ENCODE measurements at regions not wholly inside any gene's neighbourhood (a gene's known extent, or its start where the extent isn't known, plus 50 kb on each side); places are given as distances from the start of the nearest gene placed in this dataset.

DNA sequence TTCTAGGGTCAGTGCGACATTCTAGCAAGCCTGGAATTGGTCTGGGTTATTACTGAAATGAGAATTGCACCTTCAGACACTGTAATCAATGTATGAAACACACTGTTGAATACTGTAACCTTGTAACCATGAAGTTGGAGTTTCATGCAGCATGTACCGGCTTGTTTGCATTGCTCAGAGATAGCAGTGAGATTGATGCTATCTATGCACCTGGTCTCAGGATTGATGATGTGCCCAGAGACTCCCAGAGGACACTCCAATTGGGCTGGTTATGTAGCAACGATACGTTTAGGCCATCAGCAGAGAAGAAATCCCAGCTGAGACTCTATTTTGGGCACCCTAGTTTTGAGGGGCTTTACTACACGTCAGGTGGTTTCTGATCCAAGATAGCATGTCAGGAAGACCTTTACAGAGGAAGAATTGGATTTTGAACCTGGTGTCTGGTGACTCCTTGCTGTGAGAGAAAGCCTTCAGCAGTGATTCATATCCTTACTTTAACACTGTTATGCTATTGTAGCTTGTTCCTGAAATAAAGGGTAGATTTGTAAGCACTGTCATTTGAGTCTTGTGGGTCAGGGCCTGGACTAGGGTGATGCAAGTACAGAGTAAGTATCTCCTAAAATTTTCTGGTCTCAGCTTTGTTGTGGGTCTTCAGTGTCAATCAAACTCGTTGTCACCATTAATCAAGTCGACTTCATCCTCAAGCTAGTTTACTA is 305.1 kb upstream of the GULP1 start:
- no peak overlapping the region for H3K27ac ChIP-seq (ENCODE audit: low read depth in 1 of 2, low read length in 2 of 2)
- no peaks in the 10 kb centered on the region for H3K27me3 ChIP-seq (ENCODE audit: control insufficient read depth in 4 of 4, insufficient read depth in 4 of 4, low read length in 3 of 4)
- H3K36me3 ChIP-seq (ENCODE audit: control insufficient read depth in 4 of 4, insufficient read depth in 3 of 4, low read depth in 1 of 4, low read length in 3 of 4): no peaks in the 10 kb centered on the region
- H3K4me3 ChIP-seq (ENCODE audit: low read depth in 1 of 3, low read length in 3 of 3): no peak overlapping the region
- H3K4me1 ChIP-seq (ENCODE audit: control insufficient read depth in 4 of 4, insufficient read depth in 4 of 4, low read length in 3 of 4): peaks cover 4 to 19% (median 15%) of the 10 kb centered on the region in 4 donors
- 60% methylated on average over 7 of the region's 7 CpGs for WGBS
- no peaks in the 10 kb centered on the region for H3K9me3 ChIP-seq (ENCODE audit: control insufficient read depth in 4 of 4, low read length in 3 of 4)
- no peak for DNase-seq (ENCODE audit: low spot score)
- no peak overlapping the region for H3K9ac ChIP-seq (ENCODE audit: low read depth in 1 of 2, low read length in 2 of 2)
- TF ChIP-seq SP1 (IDR thresholded peaks at IDR 0.05) (no peak), EGR1 (IDR thresholded peaks at IDR 0.05; ENCODE audit: low read depth in 2 of 2) (no peak), GABPA (IDR thresholded peaks at IDR 0.05 in 1 of 2, conservative IDR thresholded peaks at IDR 0.05 in 1 of 2) (no peak), RXRA (IDR thresholded peaks at IDR 0.05) (no peak)
- TF ChIP-seq, protein P1, sequence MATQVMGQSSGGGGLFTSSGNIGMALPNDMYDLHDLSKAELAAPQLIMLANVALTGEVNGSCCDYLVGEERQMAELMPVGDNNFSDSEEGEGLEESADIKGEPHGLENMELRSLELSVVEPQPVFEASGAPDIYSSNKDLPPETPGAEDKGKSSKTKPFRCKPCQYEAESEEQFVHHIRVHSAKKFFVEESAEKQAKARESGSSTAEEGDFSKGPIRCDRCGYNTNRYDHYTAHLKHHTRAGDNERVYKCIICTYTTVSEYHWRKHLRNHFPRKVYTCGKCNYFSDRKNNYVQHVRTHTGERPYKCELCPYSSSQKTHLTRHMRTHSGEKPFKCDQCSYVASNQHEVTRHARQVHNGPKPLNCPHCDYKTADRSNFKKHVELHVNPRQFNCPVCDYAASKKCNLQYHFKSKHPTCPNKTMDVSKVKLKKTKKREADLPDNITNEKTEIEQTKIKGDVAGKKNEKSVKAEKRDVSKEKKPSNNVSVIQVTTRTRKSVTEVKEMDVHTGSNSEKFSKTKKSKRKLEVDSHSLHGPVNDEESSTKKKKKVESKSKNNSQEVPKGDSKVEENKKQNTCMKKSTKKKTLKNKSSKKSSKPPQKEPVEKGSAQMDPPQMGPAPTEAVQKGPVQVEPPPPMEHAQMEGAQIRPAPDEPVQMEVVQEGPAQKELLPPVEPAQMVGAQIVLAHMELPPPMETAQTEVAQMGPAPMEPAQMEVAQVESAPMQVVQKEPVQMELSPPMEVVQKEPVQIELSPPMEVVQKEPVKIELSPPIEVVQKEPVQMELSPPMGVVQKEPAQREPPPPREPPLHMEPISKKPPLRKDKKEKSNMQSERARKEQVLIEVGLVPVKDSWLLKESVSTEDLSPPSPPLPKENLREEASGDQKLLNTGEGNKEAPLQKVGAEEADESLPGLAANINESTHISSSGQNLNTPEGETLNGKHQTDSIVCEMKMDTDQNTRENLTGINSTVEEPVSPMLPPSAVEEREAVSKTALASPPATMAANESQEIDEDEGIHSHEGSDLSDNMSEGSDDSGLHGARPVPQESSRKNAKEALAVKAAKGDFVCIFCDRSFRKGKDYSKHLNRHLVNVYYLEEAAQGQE (IDR thresholded peaks at IDR 0.05): no peak

DNA sequence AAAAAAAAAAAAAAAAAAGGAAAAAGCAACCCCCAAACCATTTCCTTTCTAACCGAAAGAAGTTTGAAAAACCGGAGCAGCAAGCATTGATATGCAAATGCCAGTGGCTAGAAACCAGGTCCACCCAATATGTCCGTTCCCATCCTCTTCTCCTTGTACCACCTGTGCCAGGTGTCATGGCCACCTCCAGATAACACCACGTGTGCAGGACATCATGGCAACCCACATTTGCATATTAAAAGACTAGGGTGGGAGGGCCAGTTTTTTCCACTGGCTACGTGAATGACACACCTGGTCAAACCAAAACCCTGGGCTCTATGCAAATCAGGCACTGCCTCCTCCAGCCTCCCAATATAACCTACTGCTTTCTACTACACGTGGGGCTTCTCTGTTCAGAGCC is 303.3 kb upstream of the GULP1 start:
- TF ChIP-seq SP1 (IDR thresholded peaks at IDR 0.05) (no peak), TAF1 (conservative IDR thresholded peaks at IDR 0.05) (no peak), NR2F2 (IDR thresholded peaks at IDR 0.05) (no peak), HNF4A (conservative IDR thresholded peaks at IDR 0.05) (no peak), YY1 (IDR thresholded peaks at IDR 0.05) (no peak), JUND (IDR thresholded peaks at IDR 0.05) (no peak), RXRA (IDR thresholded peaks at IDR 0.05) (no peak), RAD21 (IDR thresholded peaks at IDR 0.05) (no peak), GABPA (IDR thresholded peaks at IDR 0.05 in 1 of 2, conservative IDR thresholded peaks at IDR 0.05 in 1 of 2) (no peak)
- TF ChIP-seq, protein P1 (IDR thresholded peaks at IDR 0.05): no peak
- TF ChIP-seq, protein P2, sequence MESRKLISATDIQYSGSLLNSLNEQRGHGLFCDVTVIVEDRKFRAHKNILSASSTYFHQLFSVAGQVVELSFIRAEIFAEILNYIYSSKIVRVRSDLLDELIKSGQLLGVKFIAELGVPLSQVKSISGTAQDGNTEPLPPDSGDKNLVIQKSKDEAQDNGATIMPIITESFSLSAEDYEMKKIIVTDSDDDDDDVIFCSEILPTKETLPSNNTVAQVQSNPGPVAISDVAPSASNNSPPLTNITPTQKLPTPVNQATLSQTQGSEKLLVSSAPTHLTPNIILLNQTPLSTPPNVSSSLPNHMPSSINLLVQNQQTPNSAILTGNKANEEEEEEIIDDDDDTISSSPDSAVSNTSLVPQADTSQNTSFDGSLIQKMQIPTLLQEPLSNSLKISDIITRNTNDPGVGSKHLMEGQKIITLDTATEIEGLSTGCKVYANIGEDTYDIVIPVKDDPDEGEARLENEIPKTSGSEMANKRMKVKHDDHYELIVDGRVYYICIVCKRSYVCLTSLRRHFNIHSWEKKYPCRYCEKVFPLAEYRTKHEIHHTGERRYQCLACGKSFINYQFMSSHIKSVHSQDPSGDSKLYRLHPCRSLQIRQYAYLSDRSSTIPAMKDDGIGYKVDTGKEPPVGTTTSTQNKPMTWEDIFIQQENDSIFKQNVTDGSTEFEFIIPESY (IDR thresholded peaks at IDR 0.05): no peak
- no peaks in the 10 kb centered on the region for H3K27me3 ChIP-seq (ENCODE audit: control insufficient read depth in 4 of 4, insufficient read depth in 4 of 4, low read length in 3 of 4)
- no peaks in the 10 kb centered on the region for H3K9me3 ChIP-seq (ENCODE audit: control insufficient read depth in 4 of 4, low read length in 3 of 4)
- no peak overlapping the region for H3K4me3 ChIP-seq (ENCODE audit: low read depth in 1 of 3, low read length in 3 of 3)
- DNase-seq (ENCODE audit: low spot score): no peak
- H3K9ac ChIP-seq (ENCODE audit: low read depth in 1 of 2, low read length in 2 of 2): no peak overlapping the region
- 77% methylated on average over 6 of the region's 6 CpGs for WGBS
- no peaks in the 10 kb centered on the region for H3K36me3 ChIP-seq (ENCODE audit: control insufficient read depth in 4 of 4, insufficient read depth in 3 of 4, low read depth in 1 of 4, low read length in 3 of 4)
- H3K27ac ChIP-seq (ENCODE audit: low read depth in 1 of 2, low read length in 2 of 2): no peak overlapping the region
- peaks cover 1 to 12% (median 9%) of the 10 kb centered on the region in 4 donors for H3K4me1 ChIP-seq (ENCODE audit: control insufficient read depth in 4 of 4, insufficient read depth in 4 of 4, low read length in 3 of 4)

Data from liver (tissue), 7 donors.